GM12875 (cell line): ENCODE measurements at regions not wholly inside any gene's neighbourhood (a gene's known extent, or its start where the extent isn't known, plus 50 kb on each side); places are given as distances from the start of the nearest gene placed in this dataset.
"Not testable (repeated sequence)": the region's sequence is repeated elsewhere in the genome, so short reads cannot be mapped to it uniquely, and the experiment has no call there.

Source experiments
- H3K4me3 ChIP-seq: one replicate; pipeline ENCODE4 v1.5.1; 2011; ENCODE audit warnings: low read depth, low read length, control low read depth
- CTCF ChIP-seq: IDR thresholded peaks from 2 replicates; pipeline ENCODE4 v1.5.1; 2011; ENCODE audit warnings: low read depth, mild to moderate bottlenecking, control low read depth, inconsistent platforms, low read length, moderate library complexity, borderline replicate concordance; ENCODE audit not compliant: insufficient read depth

DNA sequence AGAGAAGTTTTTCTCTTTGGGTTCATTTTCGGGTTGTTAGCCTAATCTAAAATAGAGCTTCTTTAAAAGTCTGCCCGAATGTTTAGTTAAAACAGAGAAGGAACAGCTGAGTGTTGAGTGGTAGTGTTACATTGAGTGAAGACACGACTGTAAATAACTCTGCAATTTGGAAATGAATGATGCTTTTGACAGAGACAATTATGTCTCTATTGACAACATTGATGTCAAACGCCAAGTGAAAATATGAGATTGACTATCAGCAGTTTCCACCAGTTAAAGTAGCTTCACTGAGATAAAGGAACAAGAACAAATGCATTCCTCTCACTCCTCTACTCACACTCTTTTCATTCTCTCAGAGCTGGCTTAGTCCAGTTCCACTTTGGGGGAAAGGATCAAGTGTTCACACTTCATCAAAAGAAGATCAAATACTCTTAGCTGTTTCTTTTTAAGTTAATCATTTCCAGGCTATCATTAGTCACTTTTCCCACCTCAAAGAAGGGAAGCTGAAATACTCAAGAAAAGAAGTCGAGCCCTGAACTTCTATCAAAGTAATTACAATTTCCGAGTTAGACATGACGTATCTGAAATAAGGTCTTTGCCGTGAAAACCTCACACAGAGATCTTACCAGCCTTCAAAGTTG, 399.1 kb upstream of the DPH6 start:
- TF ChIP-seq CTCF: no peak
- H3K4me3 ChIP-seq: no peak overlapping the region

DNA sequence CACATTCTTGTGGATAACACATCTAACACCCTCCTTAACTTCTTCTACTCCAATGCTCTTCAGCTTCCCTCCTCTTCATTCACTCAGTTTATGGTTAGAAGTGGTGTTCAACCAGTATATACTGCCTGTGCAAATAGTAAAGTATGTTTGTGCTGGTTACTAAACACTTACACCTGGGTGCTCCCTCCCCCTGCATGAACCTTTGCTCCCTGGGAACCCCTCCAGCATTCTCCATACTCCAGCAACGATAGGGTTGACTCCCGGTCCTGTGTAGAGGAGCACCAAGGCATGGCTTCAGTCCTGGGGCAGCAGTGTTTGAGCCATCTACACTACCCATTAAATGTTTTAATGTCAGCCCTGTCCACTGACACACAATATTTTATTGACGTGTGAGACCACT, 407.5 kb upstream of the DPH6 start:
- H3K4me3 ChIP-seq: no peak overlapping the region
- TF ChIP-seq CTCF: no peak

DNA sequence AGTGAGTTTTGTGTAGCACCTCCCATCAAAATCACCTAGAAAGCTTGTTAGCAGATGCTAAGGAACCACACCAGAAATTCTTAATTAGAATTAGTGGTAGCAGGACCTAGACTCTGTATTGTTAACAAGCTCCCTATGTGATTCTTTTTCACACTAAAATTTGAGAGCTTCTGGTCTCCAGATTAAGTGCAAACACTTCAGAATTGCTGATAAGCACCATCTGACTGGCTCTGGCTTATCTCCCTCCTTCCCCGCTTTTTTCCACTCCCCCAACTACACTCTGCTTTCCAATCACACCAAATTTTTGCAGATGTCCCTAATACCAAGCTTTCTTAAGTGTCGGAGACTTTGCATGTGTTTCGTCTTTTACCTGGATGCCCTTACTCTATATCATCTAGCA, 410.1 kb upstream of the DPH6 start:
- no peak for TF ChIP-seq CTCF
- no peak overlapping the region for H3K4me3 ChIP-seq

GRCh38 chr15:35958021-35958420, 412.1 kb upstream of the DPH6 start:
- no peak overlapping the region for H3K4me3 ChIP-seq
- TF ChIP-seq CTCF: no peak

- no peak for TF ChIP-seq CTCF
- H3K4me3 ChIP-seq: no peak overlapping the region
Observed at GRCh38 chr15:35958975-35959374, 413.0 kb upstream of the DPH6 start.

DNA sequence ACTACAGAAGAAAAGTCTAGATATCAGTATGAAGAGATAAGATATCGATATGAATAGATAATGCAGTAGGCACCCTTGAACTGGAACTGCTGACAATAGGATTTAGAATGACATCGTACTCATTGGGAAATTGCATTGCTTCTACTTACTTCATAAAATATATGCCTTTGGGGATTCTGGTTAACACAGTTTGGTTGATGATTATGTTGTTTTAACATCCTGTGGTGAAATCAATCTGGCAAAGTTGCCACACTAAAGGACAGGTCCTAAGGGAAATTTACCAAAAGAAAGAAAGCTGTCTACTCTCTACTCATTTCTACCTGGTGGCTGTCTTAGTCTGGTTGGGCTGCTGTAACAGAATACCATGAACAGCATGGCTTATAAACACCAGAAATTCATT, 417.4 kb upstream of the DPH6 start:
- no peak for TF ChIP-seq CTCF
- no peak overlapping the region for H3K4me3 ChIP-seq

DNA sequence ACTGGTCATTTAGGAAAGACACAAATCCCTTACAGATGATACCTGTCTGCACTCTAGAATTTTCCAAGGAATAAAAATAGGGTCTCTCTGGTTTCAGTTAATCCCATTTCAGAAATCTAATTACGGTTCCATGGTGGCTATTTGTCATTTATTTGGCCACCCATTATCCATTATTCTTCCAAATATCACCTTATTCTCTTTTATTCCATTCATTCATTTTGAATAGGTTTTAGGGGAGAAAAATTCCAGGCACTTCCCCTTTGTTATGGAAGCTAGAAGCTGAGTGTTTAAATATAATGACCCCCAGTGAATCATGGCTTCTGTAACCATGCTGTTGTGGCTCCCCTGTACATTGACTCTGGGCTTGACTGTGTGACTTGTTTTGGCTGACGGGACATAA, 420.8 kb upstream of the DPH6 start:
- H3K4me3 ChIP-seq: no peak overlapping the region
- no peak for TF ChIP-seq CTCF

DNA sequence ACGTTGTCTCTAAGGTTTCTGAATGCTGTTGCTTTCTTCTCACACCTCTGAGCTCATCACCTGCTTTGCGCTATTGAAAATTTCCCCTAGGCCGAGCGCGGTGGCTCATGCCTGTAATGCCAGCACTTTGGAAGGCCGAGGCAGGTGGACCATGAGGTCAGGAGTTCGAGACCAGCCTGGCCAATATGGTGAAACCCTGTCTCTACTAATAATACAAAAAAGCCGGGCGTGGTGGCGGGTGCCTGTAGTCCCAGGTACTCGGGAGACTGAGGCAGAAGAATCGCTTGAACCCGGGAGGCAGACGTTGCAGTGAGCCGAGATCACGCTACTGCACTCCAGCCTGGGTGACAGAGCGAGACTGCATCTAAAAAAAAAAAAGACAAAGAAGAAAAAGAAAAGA, 422.0 kb upstream of the DPH6 start:
- not testable (repeated sequence) for H3K4me3 ChIP-seq
